Glutamatergic neuron (in vitro differentiated cells): ENCODE measurements at regions not wholly inside any gene's neighbourhood (a gene's known extent, or its start where the extent isn't known, plus 50 kb on each side); places are given as distances from the start of the nearest gene placed in this dataset.

Experiments
- DNase-seq: peaks from one replicate; pipeline ENCODE4 v3.0.0; 2022
- H3K27ac Mint-ChIP-seq: one replicate; pipeline ENCODE4 v1.8.0; 2020; ENCODE audit warnings: mild to moderate bottlenecking, mixed read lengths, inconsistent platforms; ENCODE audit not compliant: unreplicated experiment
- H3K27me3 Mint-ChIP-seq: one replicate; pipeline ENCODE4 v1.8.0; 2020; ENCODE audit warnings: mild to moderate bottlenecking, moderate library complexity, mixed read lengths, inconsistent platforms; ENCODE audit not compliant: unreplicated experiment
- H3K36me3 Mint-ChIP-seq: one replicate; pipeline ENCODE4 v1.8.0; 2020; ENCODE audit warnings: mild to moderate bottlenecking, mixed read lengths, inconsistent platforms; ENCODE audit not compliant: unreplicated experiment
- H3K4me1 Mint-ChIP-seq: one replicate; pipeline ENCODE4 v1.8.0; 2020; ENCODE audit warnings: mild to moderate bottlenecking, low read depth, mixed read lengths, inconsistent platforms; ENCODE audit not compliant: unreplicated experiment
- H3K4me3 Mint-ChIP-seq: one replicate; pipeline ENCODE4 v1.8.0; 2020; ENCODE audit warnings: mild to moderate bottlenecking, mixed read lengths, inconsistent platforms; ENCODE audit not compliant: unreplicated experiment
- H3K9me3 Mint-ChIP-seq: one replicate; pipeline ENCODE4 v1.8.0; 2020; ENCODE audit warnings: mild to moderate bottlenecking, moderate library complexity, mixed read lengths, inconsistent platforms; ENCODE audit not compliant: unreplicated experiment
- CTCF ChIP-seq: fragments of 200-600 bp; sonication (generic); IDR thresholded peaks from one replicate; pipeline ENCODE4 v1.5.0; 2021; ENCODE audit not compliant: partially characterized antibody, unreplicated experiment

- Mint-ChIP-seq H3K36me3 (no peaks in the 10 kb centered on the region), H3K27ac (no peak overlapping the region), H3K4me3 (no peak overlapping the region), H3K9me3 (no peaks in the 10 kb centered on the region), H3K27me3 (no peaks in the 10 kb centered on the region), H3K4me1 (peaks cover 2% of the 10 kb centered on the region)
- no peak for TF ChIP-seq CTCF
- no peak for DNase-seq
Measured at GRCh38 chr10:2494399-2494798, 572.9 kb upstream of the PFKP start.

GRCh38 chr10:2488446-2489005, 578.8 kb upstream of the PFKP start:
- Mint-ChIP-seq H3K9me3 (peaks cover 2% of the 10 kb centered on the region), H3K27me3 (peaks cover 2% of the 10 kb centered on the region), H3K27ac (no peak overlapping the region), H3K4me1 (peaks cover 2% of the 10 kb centered on the region), H3K4me3 (no peak overlapping the region), H3K36me3 (no peaks in the 10 kb centered on the region)
- no peak for TF ChIP-seq CTCF
- no peak for DNase-seq

- no peak overlapping the region for H3K4me3 Mint-ChIP-seq
- peaks cover 2% of the 10 kb centered on the region for H3K9me3 Mint-ChIP-seq
- no peak for DNase-seq
- H3K27ac Mint-ChIP-seq = no peak overlapping the region
- peaks cover under 1% of the 10 kb centered on the region for H3K4me1 Mint-ChIP-seq
- no peak for TF ChIP-seq CTCF
- no peaks in the 10 kb centered on the region for H3K36me3 Mint-ChIP-seq
- H3K27me3 Mint-ChIP-seq = peaks cover 2% of the 10 kb centered on the region
Measured at GRCh38 chr10:2487921-2488320, 579.4 kb upstream of the PFKP start.

- peaks cover 15% of the 10 kb centered on the region for H3K9me3 Mint-ChIP-seq
- H3K27ac Mint-ChIP-seq = peak overlapping the region; percentile 34
- no peak for TF ChIP-seq CTCF
- peaks cover 21% of the 10 kb centered on the region for H3K27me3 Mint-ChIP-seq
- peaks cover 24% of the 10 kb centered on the region for H3K4me1 Mint-ChIP-seq
- DNase-seq = no peak
- no peak overlapping the region for H3K4me3 Mint-ChIP-seq
- peaks cover 7% of the 10 kb centered on the region for H3K36me3 Mint-ChIP-seq
Measured at GRCh38 chr10:2478656-2479055, 588.7 kb upstream of the PFKP start.

- H3K27ac Mint-ChIP-seq = peak overlapping the region; percentile 95
- H3K9me3 Mint-ChIP-seq = peaks cover 17% of the 10 kb centered on the region
- H3K27me3 Mint-ChIP-seq = peaks cover 21% of the 10 kb centered on the region
- H3K36me3 Mint-ChIP-seq = peaks cover 14% of the 10 kb centered on the region
- TF ChIP-seq CTCF = no peak
- peak; percentile 78 for DNase-seq
- peak overlapping the region; percentile 47 for H3K4me3 Mint-ChIP-seq
- H3K4me1 Mint-ChIP-seq = peaks cover 24% of the 10 kb centered on the region
Measured at GRCh38 chr10:2476812-2477553, 590.4 kb upstream of the PFKP start.
